Osteoblast (primary cell): ENCODE measurements at regions not wholly inside any gene's neighbourhood (a gene's known extent, or its start where the extent isn't known, plus 50 kb on each side); places are given as distances from the start of the nearest gene placed in this dataset.
"Not testable (repeated sequence)": the region's sequence is repeated elsewhere in the genome, so short reads cannot be mapped to it uniquely, and the experiment has no call there.

ENCODE experiments used
- DNase-seq: peaks from one replicate; pipeline ENCODE4 v3.0.0; 2011; ENCODE audit warnings: low spot score, mixed read lengths; ENCODE audit not compliant: insufficient read length; ENCODE audit errors: missing footprints
- H2AFZ ChIP-seq: 2 replicates; pipeline ENCODE4 v1.6.0; 2011; ENCODE audit warnings: mild to moderate bottlenecking, low read length
- H3K27ac ChIP-seq: 2 replicates; pipeline ENCODE4 v1.5.1; 2011; ENCODE audit warnings: mild to moderate bottlenecking, low read depth, low read length, moderate library complexity
- H3K27me3 ChIP-seq: 2 replicates; pipeline ENCODE4 v1.6.0; 2012; ENCODE audit warnings: mild to moderate bottlenecking, control low read depth, inconsistent platforms, low read length, moderate library complexity; ENCODE audit not compliant: insufficient read depth
- H3K36me3 ChIP-seq: 2 replicates; pipeline ENCODE4 v1.5.1; 2011; ENCODE audit warnings: mild to moderate bottlenecking, low read length, control low read depth, moderate library complexity; ENCODE audit not compliant: insufficient read depth
- H3K4me1 ChIP-seq: 2 replicates; pipeline ENCODE4 v1.5.1; 2011; ENCODE audit warnings: mild to moderate bottlenecking, low read length, control low read depth, moderate library complexity; ENCODE audit not compliant: insufficient read depth
- H3K4me2 ChIP-seq: 2 replicates; pipeline ENCODE4 v1.6.0; 2011; ENCODE audit warnings: mild to moderate bottlenecking, low read length; ENCODE audit not compliant: insufficient read depth
- H3K4me3 ChIP-seq: fragments of 200-600 bp; sonication (generic); 3 replicates; pipeline ENCODE4 v1.5.1; 2012; ENCODE audit warnings: mild to moderate bottlenecking, low read length, inconsistent platforms; ENCODE audit not compliant: insufficient read depth
- H3K79me2 ChIP-seq: 2 replicates; pipeline ENCODE4 v1.6.0; 2012; ENCODE audit warnings: mild to moderate bottlenecking, low read length, control low read depth, inconsistent platforms; ENCODE audit not compliant: insufficient read depth
- H3K9me3 ChIP-seq: 2 replicates; pipeline ENCODE4 v1.5.1; 2011; ENCODE audit warnings: low read depth, low read length, control low read depth
- H4K20me1 ChIP-seq: 2 replicates; pipeline ENCODE4 v1.6.0; 2012; ENCODE audit warnings: mild to moderate bottlenecking, low read length, control low read depth; ENCODE audit not compliant: insufficient read depth
- CTCF ChIP-seq: IDR thresholded peaks from 2 replicates; pipeline ENCODE4 v1.5.1; 2011; ENCODE audit warnings: mild to moderate bottlenecking, low read depth, low read length, moderate library complexity; ENCODE audit errors: extremely low read depth

- Histone ChIP-seq H3K4me1 (no peaks in the 10 kb centered on the region), H3K27ac (no peak overlapping the region), H3K36me3 (no peaks in the 10 kb centered on the region), H3K4me2 (no peak overlapping the region), H3K27me3 (no peaks in the 10 kb centered on the region), H2AFZ (no peak overlapping the region), H4K20me1 (no peaks in the 10 kb centered on the region), H3K4me3 (no peak overlapping the region), H3K9me3 (no peaks in the 10 kb centered on the region), H3K79me2 (no peaks in the 10 kb centered on the region)
- DNase-seq, result no peak
- no peak for TF ChIP-seq CTCF
Observed at GRCh38 chr14:81605660-81606059, 72.0 kb upstream of the SEL1L start.

GRCh38 chr14:81613341-81614045, 79.8 kb upstream of the SEL1L start:
- H3K27ac ChIP-seq, result no peak overlapping the region
- TF ChIP-seq CTCF, result no peak

GRCh38 chr14:81614302-81614701, 80.6 kb upstream of the SEL1L start:
- H4K20me1 ChIP-seq, H3K27ac ChIP-seq, H3K36me3 ChIP-seq, H3K4me1 ChIP-seq, H3K4me2 ChIP-seq, H3K79me2 ChIP-seq, H3K27me3 ChIP-seq, DNase-seq, H3K4me3 ChIP-seq, H2AFZ ChIP-seq, H3K9me3 ChIP-seq: not testable (repeated sequence)

More at GRCh38 chr14:81613341-81614045, 79.8 kb upstream of the SEL1L start:
- no peaks in the 10 kb centered on the region for H3K9me3 ChIP-seq
- no peak overlapping the region for H3K4me3 ChIP-seq
- no peak for DNase-seq
- H3K79me2 ChIP-seq, result no peaks in the 10 kb centered on the region
- no peak overlapping the region for H2AFZ ChIP-seq
- no peaks in the 10 kb centered on the region for H4K20me1 ChIP-seq
- no peaks in the 10 kb centered on the region for H3K4me1 ChIP-seq
- no peaks in the 10 kb centered on the region for H3K27me3 ChIP-seq
- no peak overlapping the region for H3K4me2 ChIP-seq
- H3K36me3 ChIP-seq, result no peaks in the 10 kb centered on the region

GRCh38 chr14:81618695-81619094, 85.0 kb upstream of the SEL1L start:
- H2AFZ ChIP-seq, result no peak overlapping the region
- H3K4me3 ChIP-seq, result no peak overlapping the region
- H3K9me3 ChIP-seq, result no peaks in the 10 kb centered on the region
- no peaks in the 10 kb centered on the region for H3K79me2 ChIP-seq
- H3K4me2 ChIP-seq, result no peak overlapping the region
- TF ChIP-seq CTCF, result no peak
- no peaks in the 10 kb centered on the region for H4K20me1 ChIP-seq
- no peaks in the 10 kb centered on the region for H3K36me3 ChIP-seq
- no peaks in the 10 kb centered on the region for H3K4me1 ChIP-seq
- H3K27ac ChIP-seq, result no peak overlapping the region
- H3K27me3 ChIP-seq, result no peaks in the 10 kb centered on the region
- DNase-seq, result no peak
